Motor neuron (in vitro differentiated cells): ENCODE measurements at regions not wholly inside any gene's neighbourhood (a gene's known extent, or its start where the extent isn't known, plus 50 kb on each side); places are given as distances from the start of the nearest gene placed in this dataset.

ENCODE experiments used
- ATAC-seq, 8 experiments: fragments of 200-7000 bp; cut with Tn5 transposase; replicated peaks in 6 of 8; 2 replicates each; pipeline ENCODE4 v1.8.0; 2021; ENCODE audit warnings: mild to moderate bottlenecking in 8 of 8, moderate library complexity in 8 of 8
- H3K27ac ChIP-seq, 2 donors: fragments of 250-450 bp; sonication (Bioruptor Pico); 2 replicates each; pipeline ENCODE4 v1.9.0; 2021; ENCODE audit warnings: antibody characterized with exemption in 2 of 2, mild to moderate bottlenecking in 2 of 2, moderate library complexity in 1 of 2
- H3K4me1 ChIP-seq, 2 donors: fragments of 250-450 bp; sonication (Bioruptor Pico); replicated peaks in 1 of 2; 2 replicates each; pipeline ENCODE4 v1.6.1; 2021; ENCODE audit warnings: antibody characterized with exemption in 2 of 2, mild to moderate bottlenecking in 2 of 2, moderate library complexity in 1 of 2
- H3K4me3 ChIP-seq, 5 donors: fragments of 250-450 bp; sonication (Bioruptor Pico); 2 replicates each; pipeline ENCODE4 v1.9.0; 2021; ENCODE audit warnings: antibody characterized with exemption in 5 of 5, mild to moderate bottlenecking in 5 of 5, moderate library complexity in 4 of 5
- WGBS, 10 experiments: fragments of 450-650 bp; shearing (Covaris generic); methylation state at CpG; one replicate each; pipeline ENCODE4 v1.0.0; 2022; 5-methylcytosine and 5-hydroxymethylcytosine counted together
- in situ Hi-C, 9 experiments: fragments of 400-800 bp; cut with MboI; loops; one replicate each; pipeline ENCODE4 v1.15.0; 2021; ENCODE audit warnings: low sequenced_read_pairs in 9 of 9, low pct_unique_long_range_greater_than_20kb in 2 of 9; ENCODE audit not compliant: unreplicated experiment in 9 of 9

GRCh38 chr2:8573942-8574195, 108.0 kb upstream of the ID2 start:
- 46 to 100% (median 77%) methylated on average over 3 to 7 of the region's 9 CpGs; no CpG with 5 or more reads in 6 of the 10 experiments for WGBS, 10 experiments
- in situ Hi-C loops, result no loop called here
- Histone ChIP-seq H3K27ac (no peak overlapping the region), H3K4me3 (no peak overlapping the region), H3K4me1 (peaks cover 20 to 21% of the 10 kb centered on the region in 2 donors)
- ATAC-seq, result peak in 1 of 8 experiments; percentile 22

- Histone ChIP-seq H3K4me3 (no peak overlapping the region), H3K27ac (no peak overlapping the region), H3K4me1 (peaks cover 22 to 23% of the 10 kb centered on the region in 2 donors)
- WGBS, 10 experiments, result 69 to 94% (median 86%) methylated on average over 1 to 10 of the region's 24 CpGs; no CpG with 5 or more reads in 4 of the 10 experiments
- in situ Hi-C loops, result no loop called here
- ATAC-seq, result peak in 4 of 8 experiments; percentile 62 to 81 (median 72)
These were observed 107.4 kb upstream of the ID2 start for GRCh38 chr2:8574196-8575037.

GRCh38 chr2:8575038-8575833, 106.6 kb upstream of the ID2 start:
- no peak for ATAC-seq

GRCh38 chr2:8575834-8576423, 105.9 kb upstream of the ID2 start:
- in situ Hi-C loops, result no loop called here
- H3K4me3 ChIP-seq, result no peak overlapping the region
- H3K27ac ChIP-seq, result no peak overlapping the region
- WGBS, 10 experiments, result 60 to 100% (median 81%) methylated on average over 1 to 12 of the region's 14 CpGs; no CpG with 5 or more reads in 4 of the 10 experiments
- ATAC-seq, result peak in 4 of 8 experiments; percentile 47 to 57 (median 52)
- H3K4me1 ChIP-seq, result peaks cover 23 to 34% of the 10 kb centered on the region in 2 donors

More at GRCh38 chr2:8575038-8575833, 106.6 kb upstream of the ID2 start:
- in situ Hi-C loops, result no loop called here
- Histone ChIP-seq H3K4me1 (peaks cover 27% of the 10 kb centered on the region in 2 donors), H3K27ac (no peak overlapping the region), H3K4me3 (no peak overlapping the region)
- 0 to 100% (median 79%) methylated on average over 1 to 5 of the region's 24 CpGs; no CpG with 5 or more reads in 4 of the 10 experiments for WGBS, 10 experiments

- Histone ChIP-seq H3K27ac (no peak overlapping the region), H3K4me1 (peaks cover 23 to 35% of the 10 kb centered on the region in 2 donors), H3K4me3 (no peak overlapping the region)
- in situ Hi-C loops, result no loop called here
- no peak for ATAC-seq
- WGBS, 10 experiments, result 33 to 100% (median 69%) methylated on average over 1 to 6 of the region's 12 CpGs; no CpG with 5 or more reads in 2 of the 10 experiments
These were observed 105.2 kb upstream of the ID2 start for GRCh38 chr2:8576525-8577167.

- no peak for ATAC-seq
- 60 to 100% (median 82%) methylated on average over 2 to 7 of the region's 8 CpGs; no CpG with 5 or more reads in 3 of the 10 experiments for WGBS, 10 experiments
- in situ Hi-C loops, result no loop called here
These were observed 104.3 kb upstream of the ID2 start for GRCh38 chr2:8577573-8577972.

GRCh38 chr2:8578335-8579244, 103.3 kb upstream of the ID2 start:
- 60 to 100% (median 90%) methylated on average over 1 to 11 of the region's 19 CpGs; no CpG with 5 or more reads in 3 of the 10 experiments for WGBS, 10 experiments
- H3K4me1 ChIP-seq, result peaks cover 20 to 36% of the 10 kb centered on the region in 2 donors
- no peak overlapping the region for H3K27ac ChIP-seq
- in situ Hi-C loops, result no loop called here
- H3K4me3 ChIP-seq, result no peak overlapping the region
- no peak for ATAC-seq

More at GRCh38 chr2:8577573-8577972, 104.3 kb upstream of the ID2 start:
- H3K4me1 ChIP-seq, result peaks cover 23 to 35% of the 10 kb centered on the region in 2 donors
- no peak overlapping the region for H3K27ac ChIP-seq
- no peak overlapping the region for H3K4me3 ChIP-seq

GRCh38 chr2:8579485-8580085, 102.3 kb upstream of the ID2 start:
- in situ Hi-C loops, result no loop called here
- ATAC-seq, result no peak
- WGBS, 10 experiments, result 43 to 87% (median 53%) methylated on average over 1 to 5 of the region's 6 CpGs; no CpG with 5 or more reads in 1 of the 10 experiments
- H3K4me1 ChIP-seq, result peaks cover 21 to 33% of the 10 kb centered on the region in 2 donors
- H3K4me3 ChIP-seq, result no peak overlapping the region
- H3K27ac ChIP-seq, result no peak overlapping the region

GRCh38 chr2:8580316-8581233, 101.3 kb upstream of the ID2 start:
- 50 to 96% (median 84%) methylated on average over 2 to 11 of the region's 16 CpGs; no CpG with 5 or more reads in 1 of the 10 experiments for WGBS, 10 experiments
- ATAC-seq, result no peak
- in situ Hi-C loops, result no loop called here
- Histone ChIP-seq H3K27ac (peak overlapping the region in 1 of 2 donors; percentile 23), H3K4me3 (no peak overlapping the region), H3K4me1 (peaks cover 11 to 24% of the 10 kb centered on the region in 2 donors)

GRCh38 chr2:8581234-8581561, 100.7 kb upstream of the ID2 start:
- Histone ChIP-seq H3K4me1 (peaks cover 9 to 24% of the 10 kb centered on the region in 2 donors), H3K4me3 (no peak overlapping the region), H3K27ac (no peak overlapping the region)
- 97 to 100% (median 100%) methylated on average over 1 to 5 of the region's 6 CpGs; no CpG with 5 or more reads in 7 of the 10 experiments for WGBS, 10 experiments
- in situ Hi-C loops, result no loop called here
- no peak for ATAC-seq

- in situ Hi-C loops, result no loop called here
- peaks cover 9 to 24% of the 10 kb centered on the region in 2 donors for H3K4me1 ChIP-seq
- 78 to 100% (median 96%) methylated on average over 2 to 4 of the region's 6 CpGs; no CpG with 5 or more reads in 7 of the 10 experiments for WGBS, 10 experiments
- no peak overlapping the region for H3K27ac ChIP-seq
- no peak for ATAC-seq
- no peak overlapping the region for H3K4me3 ChIP-seq
These were observed 100.2 kb upstream of the ID2 start for GRCh38 chr2:8581601-8582041.
